NCI-H748 treated with DMSO at 0.1 percent for 48 hours (cell line): ENCODE measurements at regions not wholly inside any gene's neighbourhood (a gene's known extent, or its start where the extent isn't known, plus 50 kb on each side); places are given as distances from the start of the nearest gene placed in this dataset.

ENCODE experiments used
- DNase-seq: peaks from one replicate; lab custom pipeline; 2025; lab: John Stamatoyannopoulos, UW

GRCh38 chr6:51541847-51542246, 545.6 kb downstream of the PKHD1 start:
- peak; percentile 75 for DNase-seq

DNA sequence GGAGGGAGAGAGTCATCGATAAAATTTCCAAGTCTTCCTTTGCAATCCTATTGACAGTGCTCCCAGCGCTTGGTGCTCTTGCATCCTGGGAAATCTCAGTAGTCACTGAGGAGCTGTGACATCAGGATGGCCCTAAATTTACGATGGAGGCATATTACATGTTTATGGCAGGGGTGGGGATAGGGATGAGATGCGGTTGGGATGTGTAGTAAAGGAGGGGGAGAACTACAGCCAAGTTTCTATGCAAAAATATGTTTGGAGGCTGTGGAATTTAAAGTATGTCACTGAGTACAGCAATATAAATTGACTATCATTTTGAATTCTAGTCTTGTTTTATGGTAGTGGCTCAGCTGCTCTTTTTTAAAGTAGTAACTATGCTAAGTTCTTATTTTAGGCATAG, 544.9 kb downstream of the PKHD1 start:
- DNase-seq = no peak

- peak; percentile 91 for DNase-seq
Measured at GRCh38 chr6:51550243-51550642, 537.2 kb downstream of the PKHD1 start.

DNA sequence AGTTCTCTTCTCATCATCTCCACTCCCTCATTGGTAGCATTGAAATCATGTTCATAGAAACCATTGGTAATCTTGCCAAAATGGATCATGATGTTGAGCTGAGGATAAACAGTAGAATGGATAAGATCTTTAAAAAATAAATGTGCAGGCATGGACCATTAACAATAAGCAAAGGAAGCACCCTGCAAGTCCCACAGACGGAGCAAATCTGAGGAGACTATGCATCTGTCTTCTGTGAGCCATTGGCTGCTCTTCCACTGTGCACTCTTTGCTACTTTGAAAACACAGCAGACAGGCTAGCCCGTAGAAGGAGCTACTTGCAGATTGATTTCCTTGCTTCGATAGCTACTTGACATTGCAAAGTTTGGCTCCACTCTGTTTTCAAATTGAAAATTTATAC, 535.0 kb downstream of the PKHD1 start:
- no peak for DNase-seq

- peak; percentile 30 for DNase-seq
Measured at GRCh38 chr6:51553246-51554015, 534.0 kb downstream of the PKHD1 start.

DNA sequence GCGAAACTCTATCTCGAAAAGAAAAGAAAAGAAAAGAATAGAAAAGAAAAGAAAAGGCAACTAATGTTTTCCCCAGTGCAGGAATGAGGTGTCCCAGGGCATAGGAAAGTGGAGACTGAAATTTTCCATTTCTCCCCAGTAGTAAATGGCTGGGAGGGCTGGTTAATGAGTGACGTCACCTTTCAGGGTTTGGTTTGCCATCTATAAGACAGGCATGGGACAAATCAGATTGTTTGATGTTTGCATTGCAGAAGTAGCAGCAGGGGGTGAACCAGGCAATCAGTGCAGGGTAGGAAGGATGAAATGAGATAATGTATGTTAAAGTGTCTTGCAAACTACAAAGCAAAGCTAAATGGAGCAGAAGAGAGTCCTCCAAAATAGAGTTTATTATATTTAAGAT, 533.4 kb downstream of the PKHD1 start:
- peak; percentile 37 for DNase-seq

GRCh38 chr6:51559059-51559458, 528.4 kb downstream of the PKHD1 start:
- DNase-seq = peak; percentile 52

DNA sequence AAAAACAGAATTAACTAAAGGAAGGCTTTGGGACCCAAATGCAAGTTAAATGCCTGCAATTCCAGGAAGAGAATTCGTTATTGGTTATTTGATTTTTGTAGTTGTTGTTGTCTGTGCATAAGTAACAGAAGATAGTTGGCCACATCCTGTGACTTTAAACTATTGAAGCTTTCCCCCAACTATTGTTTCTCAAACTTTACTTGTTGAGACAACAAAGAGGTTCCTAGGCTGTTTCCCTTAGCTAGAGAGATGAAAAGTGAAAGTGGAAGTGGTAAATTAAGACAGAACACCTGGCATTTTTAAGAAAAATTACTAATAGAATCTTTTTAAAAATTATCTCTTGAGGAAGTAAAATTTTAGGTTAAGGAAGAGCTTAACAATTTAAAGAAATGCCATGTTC, 525.2 kb downstream of the PKHD1 start:
- no peak for DNase-seq
